ENCODE measurements at regions not wholly inside any gene's neighbourhood (a gene's known extent, or its start where the extent isn't known, plus 50 kb on each side); places are given as distances from the start of the nearest gene placed in this dataset.

DNA sequence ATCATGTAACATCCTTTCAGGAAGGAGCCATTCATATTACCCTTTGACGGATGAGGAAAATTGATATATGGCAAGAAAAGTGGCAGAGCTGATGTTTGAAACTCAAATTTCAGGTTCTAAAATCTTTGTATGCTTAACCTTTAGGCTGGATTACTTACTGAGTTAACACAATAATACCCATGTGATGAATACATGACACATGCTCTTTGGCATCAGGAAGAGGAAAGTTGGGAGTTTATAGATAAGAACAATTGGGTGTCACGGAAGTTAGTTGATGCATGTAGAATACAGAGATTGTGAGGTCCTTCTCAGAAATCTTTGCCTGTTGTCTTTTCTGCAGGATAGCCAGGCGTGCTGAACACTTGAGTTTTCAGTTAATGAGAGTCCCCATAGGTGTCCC, 572.1 kb upstream of the POM121L12 start:
- in situ Hi-C loops (cut with MboI; ENCODE audit: low pct_unique_long_range_greater_than_20kb, low sequenced_read_pairs): no loop called here
- DNase-seq: no peak

DNA sequence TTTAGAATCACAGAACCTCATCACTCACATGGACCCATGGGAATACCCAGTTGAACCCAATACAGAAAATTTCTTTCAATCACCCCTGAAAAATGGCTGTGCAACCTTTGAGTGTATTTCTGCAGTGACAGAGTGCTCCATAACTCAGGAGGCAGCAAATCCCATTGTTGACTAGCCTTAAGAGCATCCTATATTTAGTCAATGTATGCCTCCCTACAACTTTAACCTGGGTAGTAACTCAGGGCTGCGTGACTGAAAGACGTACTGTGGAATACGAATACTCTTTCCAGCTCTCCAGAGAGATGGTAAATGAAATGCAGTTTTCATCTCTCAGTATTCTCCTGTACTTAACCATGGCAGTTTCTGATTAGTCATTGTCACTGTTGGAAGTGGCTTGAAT, 573.0 kb upstream of the POM121L12 start:
- in situ Hi-C loops (cut with MboI; ENCODE audit: low pct_unique_long_range_greater_than_20kb, low sequenced_read_pairs): no loop called here
- no peak for DNase-seq

DNA sequence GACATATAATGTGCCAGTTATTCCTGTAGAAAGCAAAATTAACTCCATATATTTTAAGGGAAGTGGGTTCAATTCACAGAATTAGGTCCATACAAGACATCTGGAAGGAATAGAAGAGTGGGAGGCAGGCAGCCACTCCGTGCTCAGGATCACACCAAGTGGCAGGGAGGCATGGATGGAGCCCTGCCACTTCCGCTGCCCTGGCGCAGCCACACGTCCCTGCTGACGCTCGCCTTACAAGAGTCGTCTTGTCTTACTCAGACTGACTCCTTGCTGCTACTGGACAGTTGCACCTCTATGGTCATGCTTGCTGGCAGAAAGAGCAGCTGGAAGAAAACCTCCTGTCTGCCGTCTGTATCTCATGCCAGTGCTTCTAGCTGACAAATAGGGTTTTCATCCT, 579.9 kb upstream of the POM121L12 start:
- DNase-seq: no peak
- in situ Hi-C loops (cut with MboI; ENCODE audit: low pct_unique_long_range_greater_than_20kb, low sequenced_read_pairs): no loop called here

DNA sequence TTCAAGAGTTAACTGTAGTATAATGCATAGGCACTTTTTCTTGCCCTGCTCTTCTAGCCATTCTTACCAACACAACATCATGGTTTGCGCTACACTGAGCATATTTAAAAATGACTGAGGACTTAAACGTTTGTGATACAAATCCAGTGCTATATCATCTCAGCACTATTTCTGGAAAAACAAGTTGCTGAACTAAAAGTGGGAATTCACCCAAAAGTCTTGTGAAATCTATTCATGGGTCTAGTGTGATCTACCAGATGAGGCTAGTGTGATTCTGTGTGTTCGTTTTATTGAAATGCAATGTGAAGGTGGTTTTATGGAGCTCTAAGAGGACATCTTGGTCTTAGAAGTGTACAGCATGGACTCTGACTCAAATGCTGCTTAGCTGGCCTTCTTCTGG, 584.6 kb upstream of the POM121L12 start:
- no peak for DNase-seq
- in situ Hi-C loops (cut with MboI; ENCODE audit: low pct_unique_long_range_greater_than_20kb, low sequenced_read_pairs): no loop called here

DNA sequence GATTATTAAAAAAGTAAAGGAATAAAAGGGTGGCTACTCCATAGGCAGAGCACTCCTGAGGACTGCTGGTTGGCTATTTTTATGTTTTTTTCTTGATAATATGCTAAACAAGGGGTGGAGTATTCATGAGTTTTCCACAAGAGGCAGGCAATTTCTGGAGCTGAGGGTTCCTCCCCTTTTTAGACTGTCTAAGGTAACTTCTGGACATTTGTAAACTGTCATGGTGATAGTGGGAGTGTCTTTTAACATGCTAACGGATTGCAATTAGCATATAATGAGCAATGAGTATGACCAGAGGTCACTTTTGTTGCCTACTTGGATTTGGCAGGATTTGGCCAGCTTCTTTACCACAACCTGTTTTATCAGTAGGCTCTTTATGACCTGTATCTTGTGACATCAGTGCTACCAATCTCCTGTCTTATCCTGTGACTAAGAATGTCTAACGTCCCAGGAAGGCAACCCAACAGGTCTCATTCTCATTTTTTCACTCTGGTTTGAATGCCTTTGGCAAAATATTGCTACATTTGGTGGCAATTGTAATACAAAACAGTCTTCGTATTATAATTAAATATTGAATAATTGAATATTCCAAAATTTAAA, 587.8 kb upstream of the POM121L12 start:
- in situ Hi-C loops (cut with MboI; ENCODE audit: low pct_unique_long_range_greater_than_20kb, low sequenced_read_pairs): no loop called here
- DNase-seq: no peak

DNA sequence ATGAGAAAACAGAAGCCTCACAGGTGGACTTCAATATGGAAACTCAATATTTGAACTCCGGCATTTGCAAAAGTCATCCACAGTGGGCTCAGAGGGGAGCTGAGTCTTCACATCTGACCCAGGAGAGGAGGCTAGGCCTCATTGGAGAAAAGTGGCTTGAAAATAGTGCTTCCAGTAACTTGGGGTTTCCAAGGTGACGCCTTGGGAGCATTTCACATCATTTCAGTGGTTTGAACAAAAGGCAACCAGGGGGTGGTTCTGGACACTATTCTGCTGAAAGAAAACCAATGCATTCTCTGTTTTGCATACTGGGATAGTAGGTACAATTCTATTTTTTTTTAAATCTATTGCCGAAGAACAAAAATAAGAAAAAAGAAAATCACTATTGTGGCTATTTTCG, 599.2 kb upstream of the POM121L12 start:
- DNase-seq: no peak
- in situ Hi-C loops (cut with MboI; ENCODE audit: low pct_unique_long_range_greater_than_20kb, low sequenced_read_pairs): no loop called here

DNA sequence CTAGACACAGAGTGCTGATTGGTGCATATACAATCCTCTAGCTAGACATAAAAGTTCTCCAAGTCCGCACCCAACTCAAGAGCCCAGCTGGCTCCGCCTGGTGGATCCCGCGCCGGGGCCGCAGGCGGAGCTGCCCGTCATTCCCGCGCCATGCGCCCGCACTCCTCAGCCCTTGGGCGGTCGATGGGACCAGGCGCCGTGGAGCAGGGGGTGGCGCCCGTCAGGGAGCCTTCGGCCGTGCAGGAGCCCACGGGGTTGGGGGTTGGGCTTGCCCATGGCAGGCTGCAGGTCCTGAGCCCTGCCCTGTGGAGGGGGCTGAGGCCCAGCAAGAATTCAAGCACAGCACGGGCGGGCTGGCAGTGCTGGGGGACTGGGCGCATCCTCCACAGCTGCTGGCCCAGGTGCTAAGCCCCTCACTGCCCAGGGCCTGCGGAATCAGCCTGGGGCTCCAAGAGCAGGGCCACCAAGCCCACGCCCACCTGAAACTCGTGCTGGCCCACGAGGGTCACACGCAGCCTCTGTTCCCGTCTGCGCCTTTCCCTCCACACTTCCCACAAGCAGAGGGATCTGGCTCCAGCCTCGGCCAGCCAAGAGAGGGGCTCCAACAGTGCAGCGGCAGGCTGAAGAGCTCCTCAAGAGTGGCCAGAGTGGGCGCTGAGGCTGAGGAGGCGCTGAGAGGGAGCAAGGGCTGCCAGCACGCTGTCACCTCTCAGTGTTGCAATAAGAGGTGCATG, 604.2 kb upstream of the POM121L12 start:
- no peak for DNase-seq
- in situ Hi-C loops (cut with MboI; ENCODE audit: low pct_unique_long_range_greater_than_20kb, low sequenced_read_pairs): no loop called here

DNA sequence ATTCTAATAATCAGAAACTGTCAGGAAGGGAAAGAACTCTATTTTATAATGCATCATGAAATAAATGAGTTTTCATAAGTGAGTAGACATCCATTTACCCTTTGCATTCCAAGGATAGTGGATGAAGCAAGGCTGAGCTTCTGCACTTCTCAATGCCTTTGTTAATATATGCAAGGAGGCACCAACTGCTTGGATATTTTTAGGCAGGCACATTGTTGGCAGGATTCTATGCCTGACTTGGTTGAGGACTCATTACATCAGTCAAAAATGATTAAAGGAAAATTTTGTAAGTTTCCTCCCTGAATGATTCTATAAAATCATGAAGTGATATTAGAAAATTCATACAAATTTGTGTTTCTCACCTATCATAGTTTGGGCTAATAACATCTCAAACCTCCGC, 612.2 kb upstream of the POM121L12 start:
- no peak for DNase-seq

DNA sequence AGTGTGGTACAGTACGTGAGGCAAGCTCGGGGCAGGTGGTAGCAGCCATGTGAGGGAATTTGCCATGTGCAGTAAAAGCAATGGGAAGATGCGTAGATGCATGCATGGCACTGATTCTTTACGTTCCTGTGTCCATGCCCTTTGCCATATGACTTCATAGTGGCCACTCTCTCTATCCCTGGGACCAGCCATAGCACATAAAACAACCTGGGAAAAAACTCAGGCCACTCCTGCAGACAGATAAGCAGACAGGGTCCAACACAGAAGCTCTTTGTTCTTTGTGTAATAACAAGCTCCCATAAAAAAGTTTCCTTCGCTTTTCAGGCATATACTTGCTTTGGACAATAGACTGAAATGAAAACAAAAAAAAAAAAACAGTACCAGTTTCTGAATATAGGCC, 622.4 kb upstream of the POM121L12 start:
- in situ Hi-C loops (cut with MboI; ENCODE audit: low pct_unique_long_range_greater_than_20kb, low sequenced_read_pairs): no loop called here
- DNase-seq: no peak

More for the DNA sequence above, 612.2 kb upstream of the POM121L12 start:
- in situ Hi-C loops (cut with MboI; ENCODE audit: low pct_unique_long_range_greater_than_20kb, low sequenced_read_pairs): no loop called here

DNA sequence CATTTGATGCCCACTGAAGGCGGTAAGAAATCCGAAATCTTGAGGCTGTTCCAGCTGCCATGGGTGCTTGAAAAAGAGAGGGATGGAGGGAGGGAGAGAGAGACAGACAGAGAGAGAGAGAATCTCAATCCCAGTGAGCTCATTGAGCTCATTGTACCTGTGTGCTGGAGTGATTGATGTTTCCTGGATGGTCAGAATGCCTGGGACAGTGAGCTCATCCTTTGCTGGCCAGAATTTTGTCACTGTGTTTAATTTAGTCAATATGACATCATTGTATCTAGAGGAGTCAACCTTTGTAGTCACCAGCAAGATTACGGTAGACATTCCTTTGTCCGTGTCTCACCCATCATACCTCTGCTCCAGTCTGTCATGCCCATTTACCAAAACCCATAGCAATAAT, 625.4 kb upstream of the POM121L12 start:
- in situ Hi-C loops (cut with MboI; ENCODE audit: low pct_unique_long_range_greater_than_20kb, low sequenced_read_pairs): no loop called here
- DNase-seq: no peak

DNA sequence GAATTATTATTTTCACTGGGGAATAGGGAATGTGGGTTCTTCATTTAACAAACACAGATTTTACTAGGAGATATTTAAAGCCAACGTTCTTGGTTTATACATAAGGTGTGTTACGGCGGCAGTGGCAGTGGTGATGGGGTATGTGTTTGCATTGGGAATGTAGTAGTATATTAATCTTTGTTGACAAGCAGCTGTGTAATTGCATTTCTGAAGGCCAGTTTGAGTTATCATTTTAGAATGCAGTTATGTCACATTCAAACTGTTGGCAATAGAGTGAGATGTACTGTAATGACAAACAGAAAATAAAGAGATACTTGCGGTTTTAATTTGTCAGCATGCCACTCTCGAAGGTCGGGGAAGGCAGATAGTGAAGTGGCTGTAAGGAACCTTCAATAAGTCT, 628.6 kb upstream of the POM121L12 start:
- in situ Hi-C loops (cut with MboI; ENCODE audit: low pct_unique_long_range_greater_than_20kb, low sequenced_read_pairs): no loop called here
- no peak for DNase-seq

DNA sequence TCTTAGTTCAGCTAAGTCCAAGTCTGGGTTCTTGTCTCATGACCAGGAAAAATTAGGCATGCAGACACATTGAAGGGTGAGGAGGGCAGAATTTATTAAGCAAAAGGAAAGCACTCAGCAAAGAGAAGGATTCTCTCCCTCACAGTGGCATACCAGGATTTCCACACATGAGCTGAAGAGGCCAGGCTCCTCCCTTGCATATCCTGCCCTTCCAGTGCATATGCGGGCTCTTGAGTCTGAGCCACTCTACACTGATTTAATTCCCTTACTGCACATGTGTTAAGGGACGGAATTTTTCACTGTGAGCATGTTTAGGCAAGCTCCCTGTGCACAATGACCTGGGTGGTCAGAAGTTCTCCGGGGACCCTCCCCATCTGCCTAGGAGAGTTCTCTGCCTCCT, 652.7 kb upstream of the POM121L12 start:
- in situ Hi-C loops (cut with MboI; ENCODE audit: low pct_unique_long_range_greater_than_20kb, low sequenced_read_pairs): no loop called here
- DNase-seq: no peak

DNA sequence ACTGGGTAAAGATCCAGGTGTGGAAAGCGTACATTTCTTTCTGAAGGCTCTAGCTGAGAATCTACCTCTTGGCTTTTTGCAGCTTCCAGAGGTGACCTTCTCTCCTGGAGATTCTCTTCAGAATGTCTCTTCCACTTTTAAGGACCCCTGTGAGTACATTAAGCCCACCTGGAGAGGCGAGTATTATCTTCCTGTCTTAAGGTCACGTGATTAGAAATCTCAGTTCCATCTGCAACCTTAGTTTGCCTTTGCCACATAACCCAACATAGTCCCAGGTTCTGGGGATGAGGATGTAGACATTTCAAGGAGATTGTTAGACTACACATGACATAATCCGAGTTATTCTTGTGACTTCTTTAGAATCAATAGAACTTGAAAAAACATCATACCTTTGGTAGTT, 665.5 kb upstream of the POM121L12 start:
- DNase-seq: no peak
- in situ Hi-C loops (cut with MboI; ENCODE audit: low pct_unique_long_range_greater_than_20kb, low sequenced_read_pairs): no loop called here

DNA sequence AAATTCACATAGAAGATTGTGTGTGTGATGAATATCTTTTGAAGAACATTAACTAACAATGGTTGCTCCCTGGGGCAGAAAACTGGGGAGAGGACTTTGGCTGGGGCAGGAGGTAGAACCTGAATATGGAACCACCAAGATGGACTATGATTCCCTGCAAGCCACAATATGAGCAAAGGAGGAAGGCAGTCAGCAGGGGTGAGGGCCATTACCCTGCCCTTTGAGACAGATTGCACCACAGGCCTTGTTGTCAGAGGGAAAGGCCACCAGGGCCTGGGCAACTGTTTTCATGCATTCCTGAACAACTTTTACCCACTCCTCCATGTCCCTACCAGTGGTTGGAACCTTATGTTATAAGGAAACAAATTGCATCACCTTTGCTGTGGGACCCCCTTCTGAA, 670.1 kb upstream of the POM121L12 start:
- in situ Hi-C loops (cut with MboI; ENCODE audit: low pct_unique_long_range_greater_than_20kb, low sequenced_read_pairs): no loop called here
- DNase-seq: no peak

DNA sequence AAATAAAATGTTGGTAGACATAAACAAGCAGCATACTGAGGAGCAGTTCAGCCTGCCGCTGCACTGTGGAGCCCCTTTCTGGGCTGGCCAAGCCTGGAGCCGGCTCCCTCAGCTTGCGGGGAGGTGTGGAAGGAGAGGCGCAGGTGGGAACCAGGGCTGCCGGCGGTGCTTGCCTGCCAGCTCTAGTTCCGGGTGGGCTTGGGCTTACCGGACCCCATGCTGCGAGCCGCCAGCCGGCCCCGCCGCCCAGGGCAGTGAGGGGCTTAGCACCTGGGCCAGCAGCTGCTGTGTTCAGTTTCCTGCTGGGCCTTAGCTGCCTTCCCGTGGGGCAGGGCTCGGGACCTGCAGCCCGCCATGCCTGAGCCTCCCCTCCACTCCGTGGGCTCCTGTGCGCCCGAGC, 672.9 kb upstream of the POM121L12 start:
- in situ Hi-C loops (cut with MboI; ENCODE audit: low pct_unique_long_range_greater_than_20kb, low sequenced_read_pairs): no loop called here
- DNase-seq: no peak

DNA sequence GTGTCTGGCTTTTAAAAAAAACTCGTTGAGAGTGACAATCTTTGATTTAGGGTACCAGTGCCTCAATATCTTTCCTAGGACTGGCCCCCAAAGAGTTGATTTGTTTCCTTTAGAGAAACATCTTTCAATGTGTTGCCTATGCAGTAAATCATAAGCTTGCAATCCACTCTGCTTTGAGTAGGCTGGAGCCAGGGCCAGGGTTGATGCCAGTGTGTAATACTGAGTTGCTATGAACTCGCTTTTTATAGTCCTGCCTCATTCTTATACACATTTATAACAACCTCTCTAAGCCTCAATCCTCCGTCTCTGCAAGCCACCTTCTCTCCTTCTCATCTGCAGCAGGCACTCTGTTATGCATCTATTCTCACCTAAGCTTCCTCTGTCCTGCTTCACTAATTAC, 674.9 kb upstream of the POM121L12 start:
- in situ Hi-C loops (cut with MboI; ENCODE audit: low pct_unique_long_range_greater_than_20kb, low sequenced_read_pairs): no loop called here
- no peak for DNase-seq

DNA sequence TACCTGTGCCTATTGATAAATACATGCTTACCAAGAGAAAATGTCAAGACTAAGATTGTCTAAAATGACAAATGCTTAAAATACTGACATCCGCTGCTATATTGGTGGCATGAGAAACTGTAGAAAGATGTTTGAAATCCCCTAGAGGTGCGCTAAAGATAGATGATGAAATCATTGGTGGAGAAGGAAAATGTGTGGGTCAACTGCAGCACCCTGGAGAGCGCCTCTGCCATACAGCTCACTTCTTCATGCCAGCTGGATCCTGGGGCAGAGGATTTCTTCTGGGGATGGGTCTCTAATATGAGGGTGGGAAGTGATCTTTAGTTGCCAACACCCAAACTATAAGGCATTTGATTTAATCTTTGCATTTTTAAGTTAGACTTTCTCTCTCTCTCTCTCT, 680.4 kb upstream of the POM121L12 start:
- in situ Hi-C loops (cut with MboI; ENCODE audit: low pct_unique_long_range_greater_than_20kb, low sequenced_read_pairs): no loop called here
- DNase-seq: peak; percentile 1

DNA sequence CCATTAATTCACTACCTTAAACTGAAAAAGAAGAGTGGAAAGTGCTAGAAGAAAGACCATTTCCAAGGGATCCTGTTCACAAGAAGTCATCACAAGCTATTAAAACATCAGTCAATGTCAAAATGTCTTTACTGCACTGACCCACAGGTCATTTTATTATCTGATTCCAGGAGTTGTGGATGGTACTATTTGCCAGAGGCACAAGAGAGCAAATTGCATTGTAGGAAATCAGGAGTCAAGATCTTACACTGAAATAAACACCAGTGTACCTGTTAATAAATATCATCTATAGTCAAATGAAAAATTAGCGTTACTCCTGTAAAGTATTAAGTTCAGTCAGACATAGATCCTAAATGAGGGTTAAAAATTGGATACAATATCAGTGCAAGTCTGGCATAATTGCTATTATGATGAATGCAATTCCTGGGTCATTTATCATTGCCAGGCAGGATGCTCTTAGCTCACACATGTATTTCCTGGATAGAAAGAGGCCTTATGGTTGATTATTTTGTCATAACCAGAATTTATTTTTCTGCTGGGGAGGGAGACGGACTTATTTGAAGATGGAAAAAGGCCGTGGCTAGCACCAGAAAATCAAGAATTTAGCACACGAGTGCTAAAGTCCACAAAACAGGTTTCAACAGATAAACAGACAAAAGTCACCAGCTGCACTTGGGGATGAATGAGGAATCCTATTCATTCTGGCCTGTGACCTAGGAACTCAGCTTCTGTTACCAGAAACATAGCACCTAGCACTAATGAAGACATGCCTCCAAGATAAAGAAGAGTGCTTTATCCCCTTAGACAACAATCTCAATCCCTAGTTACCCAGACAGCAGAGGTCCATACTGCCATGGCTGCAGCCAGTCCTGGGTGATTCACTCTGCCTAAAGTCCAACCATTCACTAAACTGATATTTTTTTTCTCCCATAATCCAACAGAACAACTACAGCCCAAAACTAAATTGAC, 683.1 kb upstream of the POM121L12 start:
- in situ Hi-C loops (cut with MboI; ENCODE audit: low pct_unique_long_range_greater_than_20kb, low sequenced_read_pairs): no loop called here
- no peak for DNase-seq

DNA sequence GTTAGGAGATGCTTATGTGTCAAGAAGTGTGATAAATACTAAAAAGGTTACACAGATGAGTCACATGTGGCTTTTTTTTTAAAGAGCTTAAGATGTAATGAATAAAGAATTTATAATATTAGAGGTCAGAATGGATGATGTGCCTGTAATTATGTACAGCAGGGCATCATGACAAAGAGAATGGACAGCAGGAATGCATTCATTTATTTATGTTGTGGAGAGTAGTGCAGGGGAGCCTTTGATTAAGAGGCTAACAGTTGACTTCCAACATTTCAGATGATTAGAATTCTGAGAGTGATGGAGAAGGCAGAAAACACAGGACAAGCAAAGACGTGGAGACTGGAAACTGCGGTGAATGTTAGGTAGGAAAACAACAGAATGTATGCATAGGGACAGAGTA, 691.4 kb upstream of the POM121L12 start:
- in situ Hi-C loops (cut with MboI; ENCODE audit: low pct_unique_long_range_greater_than_20kb, low sequenced_read_pairs): no loop called here
- DNase-seq: no peak

DNA sequence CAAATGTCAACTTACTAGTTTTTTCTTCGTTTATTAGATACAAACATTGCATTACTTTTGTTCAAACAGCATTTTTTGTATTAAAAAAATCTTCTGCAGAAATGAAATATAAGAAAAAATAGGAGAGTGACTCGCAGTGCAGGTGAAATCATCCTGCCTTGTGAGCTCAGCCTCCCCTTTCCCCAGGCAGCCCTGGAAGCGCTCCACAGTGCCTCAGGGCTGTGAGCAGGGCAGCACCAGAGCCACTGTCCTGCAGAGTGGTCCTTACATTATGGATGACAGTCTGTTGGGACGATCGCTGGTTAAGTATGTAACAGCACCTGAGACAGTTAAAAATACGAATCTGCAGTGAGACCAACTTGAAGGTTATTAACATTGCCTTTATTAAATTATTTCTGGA, 695.4 kb upstream of the POM121L12 start:
- in situ Hi-C loops (cut with MboI; ENCODE audit: low pct_unique_long_range_greater_than_20kb, low sequenced_read_pairs): no loop called here
- DNase-seq: no peak
